ENCODE measurements at regions not wholly inside any gene's neighbourhood (a gene's known extent, or its start where the extent isn't known, plus 50 kb on each side); places are given as distances from the start of the nearest gene placed in this dataset.

- TF ChIP-seq CTCF (IDR thresholded peaks at IDR 0.05) (no peak), POLR2A (IDR thresholded peaks at IDR 0.05) (no peak)
Measured at GRCh38 chr16:72282362-72282761, 110.4 kb upstream of the PMFBP1 start.
